CD4-positive, CD25-positive, alpha-beta regulatory T cell (primary cell): ENCODE measurements at regions not wholly inside any gene's neighbourhood (a gene's known extent, or its start where the extent isn't known, plus 50 kb on each side); places are given as distances from the start of the nearest gene placed in this dataset.

Experiments
- ATAC-seq, 2 donors: fragments of 150-1000 bp; cut with Tn5 transposase; one replicate each; pipeline ENCODE4 v1.10.0; 2021; ENCODE audit warnings: low read depth in 2 of 2, moderate number of reproducible peaks in 2 of 2, moderate library complexity in 1 of 2
- DNase-seq, 3 donors: peaks; one replicate each; pipeline versions ENCODE4 v3.0.0 to v3.0.0-alpha.2; 2012 to 2022; ENCODE audit warnings: mixed read lengths in 1 of 3
- H3K27ac ChIP-seq: one replicate; pipeline ENCODE4 v1.7.0; 2013; ENCODE audit warnings: mild to moderate bottlenecking, low read length; ENCODE audit not compliant: insufficient read depth, poor library complexity, severe bottlenecking
- H3K27me3 ChIP-seq: one replicate; pipeline ENCODE4 v1.7.0; 2013; ENCODE audit warnings: low read length; ENCODE audit not compliant: control insufficient read depth, insufficient read depth
- H3K36me3 ChIP-seq: one replicate; pipeline ENCODE4 v1.7.0; 2013; ENCODE audit warnings: mild to moderate bottlenecking, low read length, moderate library complexity; ENCODE audit not compliant: control insufficient read depth, insufficient read depth
- H3K4me1 ChIP-seq: 2 replicates; pipeline ENCODE4 v1.7.0; 2013; ENCODE audit warnings: mild to moderate bottlenecking, low read length; ENCODE audit not compliant: insufficient read depth, control insufficient read depth, poor library complexity, severe bottlenecking
- H3K4me3 ChIP-seq: one replicate; pipeline ENCODE4 v1.7.0; 2013; ENCODE audit warnings: low read depth, mild to moderate bottlenecking, low read length, moderate library complexity
- H3K9me3 ChIP-seq, 2 experiments: 1 replicate in 1 of 2; 2 replicates in 1 of 2; pipeline ENCODE4 v1.7.0; 2013; ENCODE audit warnings: low read length in 2 of 2, mild to moderate bottlenecking in 1 of 2, moderate library complexity in 1 of 2; ENCODE audit not compliant: control insufficient read depth in 2 of 2
- H3K27ac Mint-ChIP-seq, 3 donors: one replicate each; pipeline ENCODE4 v1.8.0; 2020 to 2022; ENCODE audit warnings: mild to moderate bottlenecking in 3 of 3, mixed read lengths in 3 of 3, moderate library complexity in 2 of 3
- H3K27me3 Mint-ChIP-seq: one replicate; pipeline ENCODE4 v1.8.0; 2022; ENCODE audit warnings: mild to moderate bottlenecking, mixed read lengths
- H3K36me3 Mint-ChIP-seq: one replicate; pipeline ENCODE4 v1.8.0; 2020; ENCODE audit warnings: mixed read lengths
- H3K4me1 Mint-ChIP-seq, 4 donors: one replicate each; pipeline ENCODE4 v1.8.0; 2020 to 2022; ENCODE audit warnings: mixed read lengths in 4 of 4, mild to moderate bottlenecking in 1 of 4
- H3K4me3 Mint-ChIP-seq, 4 donors: one replicate each; pipeline ENCODE4 v1.8.0; 2020 to 2022; ENCODE audit warnings: mild to moderate bottlenecking in 4 of 4, mixed read lengths in 4 of 4, moderate library complexity in 3 of 4
- H3K9me3 Mint-ChIP-seq, 7 donors: one replicate each; pipeline ENCODE4 v1.8.0; 2020 to 2022; ENCODE audit warnings: mixed read lengths in 7 of 7, mild to moderate bottlenecking in 3 of 7, moderate library complexity in 2 of 7

- no peaks in the 10 kb centered on the region for H3K27me3 ChIP-seq
- DNase-seq (no peak), ATAC-seq (no peak)
- Mint-ChIP-seq H3K9me3 (peaks cover 0 to 2% (median 0%) of the 10 kb centered on the region in 7 donors), H3K4me1 (no peaks in the 10 kb centered on the region), H3K27me3 (peaks cover 12% of the 10 kb centered on the region), H3K27ac (no peak overlapping the region), H3K36me3 (no peaks in the 10 kb centered on the region), H3K4me3 (no peak overlapping the region)
- no peaks in the 10 kb centered on the region for H3K36me3 ChIP-seq
- H3K4me3 ChIP-seq: no peak overlapping the region
- no peak overlapping the region for H3K27ac ChIP-seq
- H3K9me3 ChIP-seq: no peaks in the 10 kb centered on the region
- H3K4me1 ChIP-seq: no peaks in the 10 kb centered on the region
Observed at GRCh38 chr21:35394634-35395369, 345.7 kb upstream of the RUNX1 start.

- Mint-ChIP-seq H3K36me3 (no peaks in the 10 kb centered on the region), H3K4me1 (no peaks in the 10 kb centered on the region), H3K9me3 (peaks cover 0 to 2% (median 0%) of the 10 kb centered on the region in 7 donors), H3K27ac (no peak overlapping the region), H3K27me3 (peaks cover 10% of the 10 kb centered on the region), H3K4me3 (no peak overlapping the region)
- no peak overlapping the region for H3K4me3 ChIP-seq
- DNase-seq (no peak), ATAC-seq (no peak)
- H3K27ac ChIP-seq: no peak overlapping the region
- H3K36me3 ChIP-seq: no peaks in the 10 kb centered on the region
- no peaks in the 10 kb centered on the region for H3K4me1 ChIP-seq
- H3K27me3 ChIP-seq: no peaks in the 10 kb centered on the region
- no peaks in the 10 kb centered on the region for H3K9me3 ChIP-seq
Observed at GRCh38 chr21:35394049-35394448, 344.9 kb upstream of the RUNX1 start.

- Histone ChIP-seq H3K4me3 (no peak overlapping the region), H3K36me3 (no peaks in the 10 kb centered on the region), H3K27me3 (no peaks in the 10 kb centered on the region), H3K27ac (no peak overlapping the region), H3K4me1 (no peaks in the 10 kb centered on the region), H3K9me3 (no peaks in the 10 kb centered on the region)
- H3K4me3 Mint-ChIP-seq: no peak overlapping the region
- peaks cover 6% of the 10 kb centered on the region for H3K27me3 Mint-ChIP-seq
- DNase-seq (no peak), ATAC-seq (no peak)
- H3K9me3 Mint-ChIP-seq: peaks cover 0 to 2% (median 1%) of the 10 kb centered on the region in 7 donors
- no peak overlapping the region for H3K27ac Mint-ChIP-seq
- H3K36me3 Mint-ChIP-seq: no peaks in the 10 kb centered on the region
- H3K4me1 Mint-ChIP-seq: no peaks in the 10 kb centered on the region
Observed at GRCh38 chr21:35390013-35390776, 341.1 kb upstream of the RUNX1 start.

- ATAC-seq: no peak
- Histone ChIP-seq H3K4me1 (no peaks in the 10 kb centered on the region), H3K27ac (no peak overlapping the region), H3K9me3 (no peaks in the 10 kb centered on the region), H3K36me3 (no peaks in the 10 kb centered on the region), H3K27me3 (no peaks in the 10 kb centered on the region), H3K4me3 (no peak overlapping the region)
- peaks cover 22% of the 10 kb centered on the region for H3K27me3 Mint-ChIP-seq
- H3K4me1 Mint-ChIP-seq: no peaks in the 10 kb centered on the region
- DNase-seq: peak in 1 of 3 donors; percentile 8
- H3K9me3 Mint-ChIP-seq: peaks cover 0 to 3% (median 1%) of the 10 kb centered on the region in 7 donors
- no peaks in the 10 kb centered on the region for H3K36me3 Mint-ChIP-seq
- H3K27ac Mint-ChIP-seq: no peak overlapping the region
- H3K4me3 Mint-ChIP-seq: no peak overlapping the region
Observed at GRCh38 chr21:35386491-35387079, 337.5 kb upstream of the RUNX1 start.

GRCh38 chr21:35384375-35384774 lies 335.3 kb upstream of the RUNX1 start:
- DNase-seq (no peak), ATAC-seq (no peak)
- Histone ChIP-seq H3K4me1 (no peaks in the 10 kb centered on the region), H3K27me3 (no peaks in the 10 kb centered on the region), H3K27ac (no peak overlapping the region), H3K4me3 (no peak overlapping the region), H3K9me3 (no peaks in the 10 kb centered on the region), H3K36me3 (no peaks in the 10 kb centered on the region)
- Mint-ChIP-seq H3K4me3 (no peak overlapping the region), H3K4me1 (no peaks in the 10 kb centered on the region), H3K9me3 (peaks cover 0 to 3% (median 0%) of the 10 kb centered on the region in 7 donors), H3K27ac (no peak overlapping the region), H3K36me3 (no peaks in the 10 kb centered on the region), H3K27me3 (peaks cover 16% of the 10 kb centered on the region)

GRCh38 chr21:35382696-35383095 lies 333.6 kb upstream of the RUNX1 start:
- H3K4me3 ChIP-seq: no peak overlapping the region
- Mint-ChIP-seq H3K27me3 (peaks cover 16% of the 10 kb centered on the region), H3K4me1 (no peaks in the 10 kb centered on the region), H3K27ac (no peak overlapping the region), H3K36me3 (no peaks in the 10 kb centered on the region), H3K9me3 (peaks cover 0 to 2% (median 0%) of the 10 kb centered on the region in 7 donors), H3K4me3 (no peak overlapping the region)
- H3K9me3 ChIP-seq: no peaks in the 10 kb centered on the region
- no peaks in the 10 kb centered on the region for H3K4me1 ChIP-seq
- DNase-seq (no peak), ATAC-seq (no peak)
- H3K27ac ChIP-seq: no peak overlapping the region
- no peaks in the 10 kb centered on the region for H3K36me3 ChIP-seq
- no peaks in the 10 kb centered on the region for H3K27me3 ChIP-seq

- Histone ChIP-seq H3K27me3 (no peaks in the 10 kb centered on the region), H3K27ac (no peak overlapping the region), H3K4me1 (no peaks in the 10 kb centered on the region), H3K9me3 (no peaks in the 10 kb centered on the region), H3K4me3 (no peak overlapping the region), H3K36me3 (no peaks in the 10 kb centered on the region)
- Mint-ChIP-seq H3K4me3 (no peak overlapping the region), H3K9me3 (peaks cover 0 to 2% (median 0%) of the 10 kb centered on the region in 7 donors), H3K4me1 (no peaks in the 10 kb centered on the region), H3K27ac (no peak overlapping the region), H3K36me3 (no peaks in the 10 kb centered on the region), H3K27me3 (peaks cover 16% of the 10 kb centered on the region)
- DNase-seq (no peak), ATAC-seq (no peak)
Observed at GRCh38 chr21:35381743-35382310, 332.7 kb upstream of the RUNX1 start.
